H1 (cell line): ENCODE measurements at regions not wholly inside any gene's neighbourhood (a gene's known extent, or its start where the extent isn't known, plus 50 kb on each side); places are given as distances from the start of the nearest gene placed in this dataset.

Experiments
- ATF3 ChIP-seq: IDR thresholded peaks from 2 replicates; pipeline ENCODE4 v1.6.1; 2011; ENCODE audit warnings: low read depth, mild to moderate bottlenecking, low read length; ENCODE audit not compliant: insufficient read depth
- CHD2 ChIP-seq: IDR thresholded peaks from 2 replicates; pipeline ENCODE4 v1.6.1; 2012; ENCODE audit warnings: low read length, improper control_type of control experiment
- CTCF ChIP-seq, 3 experiments: IDR thresholded peaks; 1 replicate in 2 of 3; 2 replicates in 1 of 3; pipeline versions ENCODE4 v1.5.1 to v1.6.1; 2011; ENCODE audit warnings: low read length in 3 of 3, mild to moderate bottlenecking in 3 of 3, inconsistent platforms in 2 of 3, low read depth in 1 of 3, moderate library complexity in 1 of 3; ENCODE audit not compliant: insufficient read depth in 1 of 3; ENCODE audit errors: control extremely low read depth in 1 of 3
- EP300 ChIP-seq, 2 experiments: IDR thresholded peaks; 1 replicate in 1 of 2; 2 replicates in 1 of 2; pipeline ENCODE4 v1.6.1; 2011 to 2012; ENCODE audit warnings: low read depth in 2 of 2, low read length in 2 of 2, mild to moderate bottlenecking in 2 of 2, borderline replicate concordance in 1 of 2, inconsistent platforms in 1 of 2, moderate library complexity in 1 of 2
- EZH2 ChIP-seq: fragments of 200-600 bp; sonication (generic); IDR thresholded peaks from 2 replicates; pipeline ENCODE4 v1.7.1; 2012; ENCODE audit warnings: low read depth, mild to moderate bottlenecking, moderate library complexity, low read length, inconsistent platforms; ENCODE audit not compliant: severe bottlenecking
- GABPA ChIP-seq: IDR thresholded peaks from 2 replicates; pipeline ENCODE4 v1.6.1; 2011; ENCODE audit warnings: mild to moderate bottlenecking, low read length, moderate library complexity, borderline replicate concordance; ENCODE audit not compliant: insufficient read depth
- KDM1A ChIP-seq: fragments of 200-600, 300-600 bp; sonication (generic); IDR thresholded peaks from 2 replicates; pipeline ENCODE4 v1.7.1; 2016; ENCODE audit warnings: mild to moderate bottlenecking, low read length, borderline replicate concordance
- POLR2A ChIP-seq, 2 experiments: IDR thresholded peaks; 1 replicate in 1 of 2; 2 replicates in 1 of 2; pipeline ENCODE4 v1.6.1; 2011; ENCODE audit warnings: low read depth in 2 of 2, low read length in 2 of 2, mild to moderate bottlenecking in 2 of 2; ENCODE audit errors: control extremely low read depth in 1 of 2
- SIX5 ChIP-seq: IDR thresholded peaks from 2 replicates; pipeline ENCODE4 v1.6.1; 2011; ENCODE audit warnings: mild to moderate bottlenecking, low read depth, low read length
- SUZ12 ChIP-seq: fragments of 200-600 bp; sonication (generic); IDR thresholded peaks from 2 replicates; pipeline ENCODE4 v1.6.1; 2012; ENCODE audit warnings: mild to moderate bottlenecking, inconsistent platforms, low read length, moderate library complexity, mixed read lengths
- USF2 ChIP-seq: IDR thresholded peaks from 2 replicates; pipeline ENCODE4 v1.6.1; 2011; ENCODE audit warnings: low read length, improper control_type of control experiment
- ZNF274 ChIP-seq: IDR thresholded peaks from 2 replicates; pipeline ENCODE4 v1.7.0; 2012; ENCODE audit warnings: low read length, borderline replicate concordance; ENCODE audit errors: extremely low read depth

- no peak for TF ChIP-seq ZNF274
- TF ChIP-seq CTCF (IDR thresholded peaks at IDR 0.05; ENCODE audit: control extremely low read depth in 1 of 3, insufficient read depth in 1 of 3, low read depth in 1 of 3, low read length in 3 of 3): no peak
- TF ChIP-seq POLR2A (IDR thresholded peaks at IDR 0.05; ENCODE audit: control extremely low read depth in 1 of 2, low read depth in 2 of 2, low read length in 2 of 2): no peak
- TF ChIP-seq SUZ12: no peak
- no peak for TF ChIP-seq USF2
- TF ChIP-seq ATF3: no peak
- TF ChIP-seq KDM1A: no peak
- no peak for TF ChIP-seq GABPA
- no peak for TF ChIP-seq CHD2
- TF ChIP-seq EP300 (IDR thresholded peaks at IDR 0.05; ENCODE audit: borderline replicate concordance in 1 of 2, low read depth in 2 of 2, low read length in 2 of 2): no peak
- no peak for TF ChIP-seq EZH2
- no peak for TF ChIP-seq SIX5
Measured at GRCh38 chr2:49830846-49831245, 676.5 kb upstream of the FSHR start.
